Right ventricle myocardium inferior (tissue), 1 donor: ENCODE measurements at regions not wholly inside any gene's neighbourhood (a gene's known extent, or its start where the extent isn't known, plus 50 kb on each side); places are given as distances from the start of the nearest gene placed in this dataset.
"Not testable (repeated sequence)": the region's sequence is repeated elsewhere in the genome, so short reads cannot be mapped to it uniquely, and the experiment has no call there.

ENCODE experiments used
- ATAC-seq: fragments of 200-7000 bp; cut with Tn5 transposase; one replicate; pipeline ENCODE4 v1.9.1; 2020; ENCODE audit warnings: mild to moderate bottlenecking, moderate library complexity
- DNase-seq: peaks from one replicate; pipeline ENCODE4 v3.0.0; 2021; ENCODE audit errors: missing footprints
- intact Hi-C: fragments of 100-400 bp; cut with DNase I; formaldehyde crosslinking; loops from one replicate; pipeline ENCODE4 v1.11.0; 2022
- donor health status: DM: no; HTN: yes; CAD: no; lungs with severe emphysema.

DNA sequence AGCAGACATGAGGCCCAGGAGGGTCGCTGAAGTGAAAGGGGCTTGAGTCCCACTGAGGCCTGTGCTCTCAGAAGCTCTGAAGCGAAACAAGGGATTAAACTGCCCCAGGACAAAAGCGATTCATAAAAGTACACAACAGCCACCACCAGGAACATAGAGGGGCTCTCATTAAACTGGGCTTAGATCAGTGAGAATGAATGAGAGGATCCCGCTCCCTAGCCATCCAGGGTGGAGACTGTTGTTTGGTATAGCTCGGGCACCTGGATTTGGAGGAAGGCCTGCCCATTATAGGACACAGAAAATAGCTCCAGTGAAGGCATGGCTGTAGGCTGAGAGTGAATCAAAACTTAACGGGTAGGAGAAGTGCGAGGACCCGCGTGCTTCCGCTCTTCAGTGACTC lies 91.6 kb upstream of the TAB2 start:
- DNase-seq: no peak
- ATAC-seq: no peak
- intact Hi-C loops: no loop called here

DNA sequence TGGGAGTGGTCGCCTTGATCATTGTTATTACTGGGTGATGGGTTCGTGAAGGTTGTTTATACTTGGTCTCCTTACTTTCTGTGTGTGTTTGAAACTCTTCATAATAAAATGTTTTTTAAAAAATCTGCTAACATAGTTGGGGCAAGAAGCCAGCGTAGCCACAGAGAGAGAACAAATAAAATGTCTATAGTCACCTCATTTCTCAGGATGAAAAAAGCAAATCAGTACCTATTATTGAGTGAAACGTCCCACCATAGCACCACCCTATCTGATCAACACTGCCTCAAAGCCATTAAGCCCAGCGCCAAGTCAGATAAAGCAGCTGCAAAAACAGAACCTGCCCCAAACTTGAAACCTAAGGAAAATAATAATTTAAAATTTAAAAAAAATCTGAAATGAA lies 89.7 kb upstream of the TAB2 start:
- DNase-seq: no peak
- intact Hi-C loops: no loop called here
- no peak for ATAC-seq

DNA sequence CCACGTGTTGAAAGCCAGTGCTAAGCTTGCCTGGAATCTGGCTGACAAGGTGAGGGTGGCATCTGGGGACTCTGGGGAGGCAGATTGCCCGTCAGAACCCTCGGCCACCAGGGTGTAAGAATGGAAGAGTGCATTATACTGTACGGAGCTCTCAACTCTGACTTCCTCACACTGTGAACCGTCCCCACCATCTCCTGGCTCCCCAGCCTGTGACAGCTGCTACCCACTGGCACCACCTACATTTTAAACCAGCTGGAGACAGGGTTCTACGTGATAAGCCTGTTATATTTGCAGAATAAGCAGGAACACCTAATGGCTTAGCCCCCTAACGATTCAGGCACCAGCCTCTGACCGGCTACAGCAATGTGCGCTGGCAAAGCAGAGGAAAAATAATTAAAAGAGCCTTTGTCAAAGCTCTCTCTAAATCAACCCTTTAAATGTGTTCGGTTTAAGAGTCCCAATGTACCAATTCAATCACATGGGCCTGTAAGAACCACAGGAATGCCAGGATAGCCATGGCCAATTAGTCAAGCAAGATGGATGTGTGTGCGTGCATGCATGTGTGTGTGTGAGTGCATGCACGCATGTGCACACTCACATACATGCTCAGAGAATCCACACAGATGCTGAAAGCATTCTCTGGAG lies 89.1 kb upstream of the TAB2 start:
- DNase-seq: no peak
- no peak for ATAC-seq
- intact Hi-C loops: no loop called here

DNA sequence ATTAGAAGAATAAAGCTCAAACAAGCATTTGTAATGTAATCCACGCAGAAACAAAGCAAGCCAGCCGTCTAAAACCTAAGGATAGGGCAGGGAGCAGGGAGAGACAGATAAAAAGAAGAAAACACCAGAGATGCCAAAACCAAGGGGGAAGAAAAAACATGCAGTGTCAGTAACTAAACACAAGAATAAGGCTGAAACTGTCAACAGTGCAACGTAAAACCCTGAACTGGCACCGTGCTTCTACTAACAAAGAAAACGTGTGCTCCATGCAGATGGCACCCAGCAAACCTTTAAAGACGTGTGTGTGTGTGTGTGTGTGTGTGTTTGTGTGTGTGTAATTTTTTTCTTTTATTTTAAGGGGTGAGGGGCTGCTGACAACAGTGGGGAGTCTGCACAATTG lies 88.4 kb upstream of the TAB2 start:
- intact Hi-C loops: no loop called here
- no peak for ATAC-seq
- no peak for DNase-seq

DNA sequence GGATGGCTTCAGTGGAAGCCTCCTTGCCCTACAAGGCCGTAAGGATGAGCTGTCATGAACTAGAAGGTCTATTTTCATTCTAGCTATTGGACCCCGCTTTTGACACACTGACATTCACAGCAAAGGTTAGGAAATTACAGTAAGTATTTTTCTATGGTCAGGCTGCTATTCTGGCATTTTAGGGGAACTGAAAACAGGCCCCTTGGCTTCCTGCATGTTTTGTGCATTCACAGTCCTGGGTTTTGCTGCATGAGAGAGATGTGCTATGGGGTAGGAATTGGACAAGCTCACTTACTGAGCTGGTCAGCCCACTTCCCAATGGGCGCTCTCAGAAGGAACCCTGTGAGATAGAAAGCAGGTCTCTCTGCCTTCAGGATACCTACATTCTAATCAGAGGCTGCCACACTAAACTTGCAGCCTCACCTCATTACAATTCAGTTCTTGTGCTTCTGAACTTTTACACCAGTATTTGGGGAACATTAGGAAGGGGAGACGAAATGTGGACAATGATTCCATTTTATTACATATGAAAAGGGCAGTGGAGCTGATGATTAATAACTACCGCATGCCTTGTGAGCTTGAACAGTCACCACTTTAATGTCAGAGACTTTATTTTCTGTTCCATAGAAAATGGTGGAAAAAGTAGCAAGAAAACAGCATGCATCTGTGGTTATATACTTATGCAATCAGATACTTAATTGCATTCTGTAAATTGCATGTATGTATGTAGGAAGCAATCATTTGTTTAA lies 86.6 kb upstream of the TAB2 start:
- DNase-seq (no peak), ATAC-seq (no peak)
- intact Hi-C loops: no loop called here

DNA sequence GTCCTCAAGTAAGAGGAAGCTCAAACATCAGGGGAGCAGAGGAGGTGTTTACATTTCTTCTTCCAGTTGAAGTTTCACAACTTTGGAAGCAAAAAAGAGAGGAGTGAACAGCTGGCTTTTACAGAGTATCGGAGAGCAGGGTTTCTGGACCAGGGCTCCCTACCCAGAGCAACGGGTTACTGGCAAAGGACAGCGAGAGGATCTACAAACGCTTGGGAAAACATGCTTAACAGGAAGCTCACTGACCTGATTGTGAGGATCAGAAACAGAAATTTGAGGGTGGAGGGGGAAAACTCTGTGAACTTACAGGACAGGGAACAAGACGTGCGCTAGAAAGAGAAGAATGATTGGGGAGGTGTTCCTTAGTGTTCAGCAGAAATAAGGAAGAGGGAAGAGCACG lies 85.7 kb upstream of the TAB2 start:
- DNase-seq (no peak), ATAC-seq (peak; percentile 76)
- intact Hi-C loops: no loop called here

DNA sequence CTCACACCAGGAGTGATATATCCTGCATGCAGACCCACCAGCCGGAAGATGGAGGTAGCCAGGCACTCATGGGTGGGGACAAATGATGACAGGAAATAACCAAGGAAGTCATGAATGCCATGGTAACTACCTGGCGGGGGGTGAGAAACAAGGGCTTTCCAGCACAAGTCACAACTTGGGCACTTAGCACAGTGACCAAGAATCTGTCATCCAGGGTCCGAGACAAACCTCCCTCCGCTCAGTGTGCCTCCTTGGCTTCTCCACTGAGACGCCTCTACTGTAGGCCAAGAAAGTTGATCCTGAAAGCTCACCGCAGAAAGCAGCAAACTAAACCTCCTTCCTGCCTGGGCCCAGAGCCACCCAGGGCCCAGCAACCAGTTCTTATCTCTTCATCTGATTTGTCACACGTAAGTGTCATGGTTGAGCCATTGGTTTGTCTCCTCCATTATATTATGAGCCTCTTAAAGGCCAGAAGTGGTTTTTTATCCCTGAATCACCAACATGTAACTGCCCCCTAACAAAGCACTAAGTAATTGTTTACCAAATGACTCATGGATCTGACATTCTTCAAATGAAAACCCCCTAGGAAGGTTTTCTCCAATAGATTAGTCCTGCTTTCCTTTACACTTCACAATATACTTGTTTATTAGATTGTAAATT lies 84.3 kb upstream of the TAB2 start:
- intact Hi-C loops: no loop called here
- ATAC-seq: no peak
- no peak for DNase-seq

DNA sequence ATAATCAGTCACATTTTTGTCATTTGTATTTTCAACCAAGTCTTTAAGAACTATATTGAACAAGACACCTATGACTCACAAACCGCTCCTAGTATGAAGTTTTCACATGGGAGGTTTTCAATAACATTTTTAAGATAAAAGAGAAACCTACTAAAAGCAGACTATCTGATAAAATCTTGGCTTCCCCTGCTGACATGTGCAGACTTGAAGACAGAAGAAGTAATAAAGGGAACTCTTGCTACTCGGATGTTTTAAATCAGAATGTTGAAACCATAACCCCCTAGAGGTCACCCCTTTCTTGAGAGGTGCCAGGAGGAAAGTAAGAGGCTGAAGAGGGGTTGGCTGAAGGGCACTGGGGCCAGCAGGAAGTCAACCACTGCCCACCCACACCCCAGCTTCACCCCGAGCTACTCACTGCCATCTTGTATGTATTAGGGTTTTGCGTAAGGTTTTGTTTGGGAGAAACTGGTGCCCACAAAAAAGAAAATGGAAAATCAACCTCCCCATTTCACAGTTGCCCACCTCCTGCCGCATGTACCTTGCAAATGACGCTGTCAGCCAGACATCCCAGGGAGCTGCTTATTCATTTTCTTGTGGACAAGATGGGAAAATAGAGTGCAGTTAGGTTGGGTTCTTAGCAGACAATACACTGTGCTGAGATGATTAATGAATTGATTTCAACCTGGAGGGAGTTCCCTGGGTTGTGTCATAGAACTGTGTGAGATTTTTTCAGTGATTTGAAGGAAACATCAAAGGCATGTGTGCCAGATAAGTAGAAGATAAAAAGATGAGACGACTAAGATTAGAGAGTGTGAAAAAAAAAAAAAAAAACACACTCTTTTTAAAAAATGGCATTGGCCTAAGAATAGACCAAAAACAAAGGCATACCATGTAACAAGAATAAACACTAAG lies 83.2 kb upstream of the TAB2 start:
- no peak for ATAC-seq
- no peak for DNase-seq
- intact Hi-C loops: no loop called here

DNA sequence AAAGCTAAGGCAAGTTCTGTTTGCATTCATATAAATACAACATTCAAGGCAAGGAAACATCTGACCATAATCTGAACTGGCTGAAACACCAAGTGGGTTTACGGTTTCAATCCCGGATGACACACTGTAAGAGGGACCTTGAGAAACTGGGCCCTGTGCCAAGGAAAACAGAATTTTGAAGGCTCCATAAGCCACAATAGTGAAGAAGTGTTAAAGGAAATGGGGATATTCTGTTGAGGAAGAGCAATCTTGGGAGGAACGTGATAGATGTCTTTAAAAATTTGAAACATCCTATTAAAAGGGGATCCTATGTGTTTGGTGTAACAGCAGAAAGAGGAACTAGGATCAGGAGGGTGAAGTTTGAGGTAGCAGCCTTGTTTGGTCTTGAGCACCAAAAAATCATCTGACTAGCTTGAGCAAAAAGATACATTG lies 82.4 kb upstream of the TAB2 start:
- ATAC-seq (peak; percentile 57), DNase-seq (no peak)
- intact Hi-C loops: no loop called here

DNA sequence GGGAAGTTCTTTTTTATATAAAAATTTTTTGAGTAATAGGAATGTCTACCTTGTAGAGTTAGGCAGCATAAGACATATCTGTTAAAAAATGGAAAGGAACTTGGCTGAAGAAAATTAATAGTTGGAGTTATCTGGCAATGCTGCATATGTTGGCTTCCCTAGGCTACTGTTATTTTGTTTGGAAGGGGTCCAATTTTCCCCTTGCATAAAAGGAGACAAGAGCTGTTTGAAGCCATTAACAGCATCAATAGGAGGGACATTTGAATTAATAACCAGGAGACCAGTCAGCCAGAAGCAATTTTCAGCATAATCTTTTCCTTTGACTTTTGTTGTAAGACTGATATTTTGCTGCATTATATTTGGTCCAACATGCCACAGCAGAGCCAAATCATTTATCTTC lies 80.9 kb upstream of the TAB2 start:
- ATAC-seq (no peak), DNase-seq (no peak)
- intact Hi-C loops: no loop called here

DNA sequence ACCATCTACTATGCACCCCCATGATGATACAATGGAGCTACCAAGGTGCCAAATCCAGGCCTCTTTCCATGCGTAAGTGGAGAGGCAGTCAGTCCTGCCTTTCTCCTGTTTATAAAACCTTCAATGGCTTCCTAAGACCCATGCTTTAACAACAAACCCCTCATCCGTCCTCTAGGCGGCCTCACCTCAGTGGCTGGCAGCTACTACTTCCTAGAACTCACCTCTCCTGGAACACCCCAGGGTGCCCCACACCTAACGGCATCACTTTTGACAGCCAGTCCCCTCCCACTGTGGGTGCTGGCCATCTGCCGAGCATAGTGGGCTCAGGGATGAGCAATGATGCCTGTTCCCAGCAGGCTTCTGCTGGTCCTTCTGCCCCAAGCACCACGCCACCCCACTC lies 80.0 kb upstream of the TAB2 start:
- DNase-seq (no peak), ATAC-seq (no peak)
- intact Hi-C loops: no loop called here

DNA sequence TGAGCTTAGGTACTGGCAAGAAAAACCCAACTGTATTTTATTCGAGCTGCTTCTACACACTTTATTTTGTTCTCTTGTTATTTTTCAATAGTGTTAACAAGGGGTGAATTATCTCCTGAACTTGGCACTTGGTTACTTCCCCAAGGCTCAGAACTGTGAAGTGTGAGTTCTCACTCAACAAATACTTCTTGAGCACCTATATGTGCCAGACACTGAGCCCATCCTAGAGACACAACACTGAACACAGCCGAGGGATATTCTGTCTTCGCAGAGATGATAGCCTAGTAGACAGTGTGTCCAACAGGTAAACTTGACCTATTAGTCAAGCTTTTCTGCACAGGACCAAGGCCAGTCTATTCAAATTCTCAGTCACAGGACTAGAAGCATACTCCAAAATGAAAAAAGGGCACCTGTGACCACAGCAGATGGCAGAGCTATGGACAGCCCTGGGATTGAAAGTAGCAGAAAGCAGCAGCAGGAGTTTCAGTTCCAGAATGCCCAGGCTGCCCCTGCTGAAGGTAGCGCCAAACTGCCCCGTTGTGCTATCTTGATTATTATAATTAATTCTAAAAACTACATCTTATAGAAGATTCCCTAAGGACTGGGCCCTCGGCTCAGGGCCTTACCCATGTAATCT lies 77.8 kb upstream of the TAB2 start:
- no peak for ATAC-seq
- intact Hi-C loops: no loop called here
- DNase-seq: no peak

DNA sequence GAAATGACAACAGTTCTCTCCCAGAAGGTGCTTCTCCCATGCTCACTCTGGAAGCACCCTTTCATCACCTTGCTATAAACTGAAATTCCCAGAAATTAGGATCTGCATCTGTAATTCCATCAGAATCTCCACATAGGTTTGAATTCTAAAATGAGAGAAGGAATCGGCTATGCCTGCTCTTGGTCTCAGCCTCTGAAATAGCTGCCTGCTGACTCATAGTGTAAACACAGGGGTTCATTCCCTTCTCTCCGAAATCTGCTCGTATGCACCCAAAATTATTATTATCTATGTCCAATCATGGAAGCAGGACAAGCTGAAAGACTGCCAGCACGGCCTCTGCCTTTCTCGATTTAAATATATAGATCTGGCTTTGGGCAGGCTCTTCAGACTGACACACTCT lies 74.6 kb upstream of the TAB2 start:
- no peak for DNase-seq
- ATAC-seq: no peak
- intact Hi-C loops: no loop called here

DNA sequence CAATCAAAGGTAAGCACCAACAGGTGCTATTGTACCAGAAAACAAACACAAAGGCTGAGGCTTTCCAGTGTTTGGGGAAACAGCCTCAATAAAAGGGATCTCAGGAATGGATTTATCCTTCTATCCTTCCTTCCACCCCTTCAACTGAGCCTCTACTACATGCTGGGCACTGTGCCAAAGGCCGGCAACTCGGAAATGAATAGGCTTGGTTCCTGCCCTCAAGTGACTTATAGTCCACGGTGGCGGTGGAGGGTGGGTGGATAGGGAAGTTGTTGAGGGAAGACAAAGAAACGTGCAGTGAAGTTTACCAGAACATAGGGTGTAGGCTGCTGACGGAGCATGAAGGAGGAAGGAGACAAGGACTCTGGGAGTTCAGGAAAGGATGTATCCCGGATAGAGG lies 73.4 kb upstream of the TAB2 start:
- DNase-seq (no peak), ATAC-seq (no peak)
- intact Hi-C loops: no loop called here

DNA sequence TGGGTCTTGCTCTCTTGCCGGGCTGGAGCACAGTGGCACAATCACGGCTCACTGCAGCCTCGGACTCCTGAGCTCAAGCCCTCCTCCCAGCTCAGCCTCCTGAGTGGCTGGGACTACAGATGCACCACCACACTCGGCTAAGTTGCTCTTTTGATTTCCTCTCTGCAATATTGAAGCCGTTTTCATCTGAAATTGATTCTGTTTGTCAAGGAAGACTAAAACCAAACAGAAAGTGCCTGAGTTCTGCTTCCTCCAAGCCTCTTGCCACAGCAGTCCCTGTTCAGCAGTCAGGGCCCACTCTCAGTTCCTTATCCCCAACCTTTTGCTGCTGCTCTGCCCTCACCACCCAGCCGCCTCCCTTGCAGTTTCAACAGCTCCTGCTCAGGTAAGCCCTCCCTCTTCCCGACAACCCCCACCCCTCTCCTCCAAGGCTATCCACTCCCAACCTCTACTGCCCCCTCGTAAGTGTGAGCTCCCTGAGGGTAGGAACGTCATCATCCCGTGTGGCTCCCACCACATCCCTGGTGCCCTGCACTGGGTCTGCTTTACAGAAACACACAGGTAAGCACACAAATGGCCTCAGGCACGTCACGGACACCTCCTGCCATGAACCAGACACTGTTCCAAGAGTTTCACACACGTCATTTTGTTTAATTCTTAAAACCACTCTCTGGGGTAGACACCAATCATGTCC lies 70.7 kb upstream of the TAB2 start:
- intact Hi-C loops: no loop called here
- ATAC-seq (peak; percentile 46), DNase-seq (no peak)

DNA sequence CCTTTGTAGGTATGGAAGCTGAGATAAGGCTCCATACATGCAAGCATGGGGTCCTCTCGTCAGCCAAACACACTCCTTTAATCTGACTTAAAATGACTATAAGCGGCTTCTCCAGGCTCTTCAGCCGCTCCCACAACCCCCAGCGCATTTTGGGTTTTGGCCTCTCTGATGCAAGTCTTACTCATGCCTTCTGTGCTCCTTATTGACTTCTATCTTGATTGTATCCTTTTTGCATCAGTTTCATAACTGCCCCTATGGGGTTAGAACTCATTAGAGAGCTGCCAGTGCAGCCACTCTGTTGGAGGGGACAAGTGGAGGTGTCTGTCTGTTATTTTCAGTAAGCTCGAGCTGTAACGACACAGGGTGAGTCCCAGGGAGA lies 70.1 kb upstream of the TAB2 start:
- DNase-seq (no peak), ATAC-seq (no peak)
- intact Hi-C loops: no loop called here

DNA sequence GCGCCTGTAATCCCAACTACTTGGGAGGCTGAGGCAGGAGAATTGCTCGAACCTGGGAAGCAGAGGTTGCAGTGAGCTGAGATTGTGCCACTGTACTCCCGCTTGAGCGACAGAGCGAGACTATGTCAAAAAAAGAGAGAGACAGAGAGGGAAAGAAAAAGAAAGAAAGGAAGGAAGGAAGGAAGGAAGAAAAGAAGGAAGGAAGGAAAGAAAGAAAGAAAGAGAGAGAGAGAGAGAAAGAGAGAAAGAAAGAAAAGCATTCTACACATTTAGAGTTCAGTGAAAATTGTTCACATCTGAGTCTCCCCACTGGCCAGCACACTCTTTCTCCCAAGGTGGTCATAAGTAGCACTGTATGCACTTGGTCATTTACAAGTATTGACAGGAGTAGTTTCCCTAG lies 69.2 kb upstream of the TAB2 start:
- intact Hi-C loops, ATAC-seq, DNase-seq: not testable (repeated sequence)

DNA sequence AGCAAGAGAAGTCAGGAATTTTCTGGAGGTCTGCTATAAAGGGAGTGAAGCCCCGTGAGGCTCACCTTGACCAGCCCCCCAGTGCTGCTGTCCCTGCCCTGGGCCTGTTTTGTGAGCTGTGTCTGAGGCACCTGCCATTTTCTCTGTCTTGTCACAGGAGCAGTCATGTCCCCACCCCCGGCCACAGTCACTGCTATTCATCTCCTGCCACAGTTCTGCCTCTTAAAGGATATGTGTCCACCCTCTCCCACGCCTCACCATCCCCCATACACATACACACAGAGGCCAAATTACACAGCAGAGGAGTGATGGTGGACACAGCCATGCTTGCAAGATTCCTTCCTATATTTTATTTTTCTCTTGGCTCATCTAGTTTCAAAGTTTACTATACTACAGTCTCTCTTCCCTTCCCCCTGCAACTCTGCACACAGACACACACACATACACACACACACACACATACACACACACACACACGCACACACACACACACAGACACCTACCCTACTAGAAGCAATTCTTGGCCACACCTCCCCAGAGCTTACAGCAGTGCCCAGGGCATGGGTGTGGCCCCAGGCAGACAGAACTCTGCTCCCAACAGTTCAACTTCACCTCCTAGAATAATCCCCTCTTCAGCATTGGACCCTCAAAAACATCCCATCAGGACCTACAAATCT lies 68.7 kb upstream of the TAB2 start:
- intact Hi-C loops: no loop called here
- ATAC-seq (peak; percentile 23), DNase-seq (no peak)
